Right cardiac atrium (tissue), 5 donors: ENCODE measurements at regions not wholly inside any gene's neighbourhood (a gene's known extent, or its start where the extent isn't known, plus 50 kb on each side); places are given as distances from the start of the nearest gene placed in this dataset.

Experiments
- ATAC-seq, 2 donors: fragments of 200-7000 bp; cut with Tn5 transposase; one replicate each; pipeline versions ENCODE4 v1.8.0 to v1.9.1; 2020; ENCODE audit warnings: moderate library complexity in 2 of 2, mild to moderate bottlenecking in 1 of 2
- DNase-seq, 3 donors: peaks; one replicate each; pipeline ENCODE4 v3.0.0-alpha.2; 2020
- H3K27ac ChIP-seq: one replicate; pipeline ENCODE4 v1.5.1; 2013; ENCODE audit warnings: mild to moderate bottlenecking, low read length, control low read depth, moderate library complexity
- H3K27me3 ChIP-seq: one replicate; pipeline ENCODE4 v1.6.1; 2013; ENCODE audit not compliant: control insufficient read depth, insufficient read depth
- H3K4me1 ChIP-seq: one replicate; pipeline ENCODE4 v1.6.1; 2013; ENCODE audit warnings: low read length; ENCODE audit not compliant: control insufficient read depth, insufficient read depth
- H3K4me3 ChIP-seq: one replicate; pipeline ENCODE4 v1.5.1; 2013; ENCODE audit warnings: low read length, control low read depth
- H3K9me3 ChIP-seq: one replicate; pipeline ENCODE4 v1.6.1; 2013; ENCODE audit warnings: low read length; ENCODE audit not compliant: control insufficient read depth
- WGBS: extraction: QIAGEN DNeasy Blood & Tissue Kit; methylation state at CpG from one replicate; pipeline ENCODE4 v1.1.7; 2013; 5-methylcytosine and 5-hydroxymethylcytosine counted together
- intact Hi-C, 4 donors: fragments of 100-400 bp; cut with DNase I; formaldehyde crosslinking; loops; one replicate each; pipeline versions ENCODE4 v1.11.0 to v1.14.0; 2022 to 2023
- donor health status: healthy with polysubstance abuse.
- donor health status: DM: no; HTN: yes; CAD: no.
- donor health status: DM: no; HTN: no; CAD: no.
- donor health status: DM: no; HTN: yes; CAD: no; lungs with severe emphysema.
- donor health status: DM: yes; HTN: yes; CAD: no.

- Histone ChIP-seq H3K27me3 (no peaks in the 10 kb centered on the region), H3K4me1 (no peaks in the 10 kb centered on the region), H3K4me3 (no peak overlapping the region), H3K9me3 (no peaks in the 10 kb centered on the region), H3K27ac (no peak overlapping the region)
- WGBS: 84% methylated on average over 4 of the region's 4 CpGs
- ATAC-seq (no peak), DNase-seq (no peak)
- intact Hi-C loops: no loop called here
These were observed 95.5 kb upstream of the TMEM45B start for GRCh38 chr11:129720156-129720555.

GRCh38 chr11:129720994-129721393 lies 94.7 kb upstream of the TMEM45B start:
- Histone ChIP-seq H3K4me1 (no peaks in the 10 kb centered on the region), H3K9me3 (no peaks in the 10 kb centered on the region), H3K4me3 (no peak overlapping the region), H3K27ac (no peak overlapping the region), H3K27me3 (no peaks in the 10 kb centered on the region)
- intact Hi-C loops: no loop called here
- WGBS: 86% methylated on average over 11 of the region's 11 CpGs
- DNase-seq (no peak), ATAC-seq (no peak)

- H3K27ac ChIP-seq: no peak overlapping the region
- intact Hi-C loops: no loop called here
- 71% methylated on average over 13 of the region's 13 CpGs for WGBS
- no peaks in the 10 kb centered on the region for H3K4me1 ChIP-seq
- ATAC-seq (no peak), DNase-seq (no peak)
- H3K9me3 ChIP-seq: no peaks in the 10 kb centered on the region
- no peaks in the 10 kb centered on the region for H3K27me3 ChIP-seq
- no peak overlapping the region for H3K4me3 ChIP-seq
These were observed 94.0 kb upstream of the TMEM45B start for GRCh38 chr11:129721685-129722084.

GRCh38 chr11:129722529-129722928 lies 93.1 kb upstream of the TMEM45B start:
- WGBS: 78% methylated on average over 6 of the region's 6 CpGs
- H3K9me3 ChIP-seq: no peaks in the 10 kb centered on the region

GRCh38 chr11:129723146-129723760 lies 92.4 kb upstream of the TMEM45B start:
- Histone ChIP-seq H3K9me3 (no peaks in the 10 kb centered on the region), H3K27me3 (no peaks in the 10 kb centered on the region), H3K27ac (no peak overlapping the region), H3K4me1 (no peaks in the 10 kb centered on the region), H3K4me3 (no peak overlapping the region)
- ATAC-seq: peak in 1 of 2 donors; percentile 21
- intact Hi-C loops: no loop called here
- no peak for DNase-seq
- WGBS: 63% methylated on average over 13 of the region's 13 CpGs

More at GRCh38 chr11:129722529-129722928, 93.1 kb upstream of the TMEM45B start:
- Histone ChIP-seq H3K27ac (no peak overlapping the region), H3K27me3 (no peaks in the 10 kb centered on the region), H3K4me1 (no peaks in the 10 kb centered on the region), H3K4me3 (no peak overlapping the region)
- intact Hi-C loops: no loop called here
- no peak for ATAC-seq
- no peak for DNase-seq

- Histone ChIP-seq H3K4me1 (no peaks in the 10 kb centered on the region), H3K9me3 (no peaks in the 10 kb centered on the region), H3K27ac (no peak overlapping the region), H3K27me3 (no peaks in the 10 kb centered on the region), H3K4me3 (no peak overlapping the region)
- ATAC-seq (peak in 1 of 2 donors; percentile 18), DNase-seq (no peak)
- 54% methylated on average over 11 of the region's 11 CpGs for WGBS
- intact Hi-C loops: no loop called here
These were observed 91.9 kb upstream of the TMEM45B start for GRCh38 chr11:129723761-129724162.

- Histone ChIP-seq H3K4me1 (no peaks in the 10 kb centered on the region), H3K27ac (no peak overlapping the region), H3K4me3 (no peak overlapping the region), H3K9me3 (no peaks in the 10 kb centered on the region), H3K27me3 (no peaks in the 10 kb centered on the region)
- 87% methylated on average over 5 of the region's 5 CpGs for WGBS
- intact Hi-C loops: no loop called here
- no peak for ATAC-seq
- no peak for DNase-seq
These were observed 90.8 kb upstream of the TMEM45B start for GRCh38 chr11:129724866-129725265.

- Histone ChIP-seq H3K27ac (no peak overlapping the region), H3K4me1 (no peaks in the 10 kb centered on the region), H3K4me3 (no peak overlapping the region), H3K27me3 (no peaks in the 10 kb centered on the region), H3K9me3 (no peaks in the 10 kb centered on the region)
- no peak for ATAC-seq
- intact Hi-C loops: no loop called here
- WGBS: 94% methylated on average over 7 of the region's 7 CpGs
- no peak for DNase-seq
These were observed 89.5 kb upstream of the TMEM45B start for GRCh38 chr11:129726179-129726578.

GRCh38 chr11:129728581-129728980 lies 87.1 kb upstream of the TMEM45B start:
- no peak overlapping the region for H3K27ac ChIP-seq
- DNase-seq (no peak), ATAC-seq (no peak)
- H3K4me1 ChIP-seq: no peaks in the 10 kb centered on the region
- intact Hi-C loops: no loop called here
- H3K9me3 ChIP-seq: no peaks in the 10 kb centered on the region
- H3K27me3 ChIP-seq: no peaks in the 10 kb centered on the region
- H3K4me3 ChIP-seq: no peak overlapping the region
- WGBS: 51% methylated on average over 7 of the region's 7 CpGs

- no peak for DNase-seq
- Histone ChIP-seq H3K27ac (no peak overlapping the region), H3K27me3 (no peaks in the 10 kb centered on the region), H3K4me3 (no peak overlapping the region), H3K4me1 (no peaks in the 10 kb centered on the region), H3K9me3 (no peaks in the 10 kb centered on the region)
- WGBS: 54% methylated on average over 5 of the region's 5 CpGs
- no peak for ATAC-seq
- intact Hi-C loops: no loop called here
These were observed 86.4 kb upstream of the TMEM45B start for GRCh38 chr11:129729216-129729615.

- DNase-seq: no peak
- Histone ChIP-seq H3K27me3 (no peaks in the 10 kb centered on the region), H3K27ac (no peak overlapping the region), H3K4me3 (no peak overlapping the region), H3K9me3 (no peaks in the 10 kb centered on the region), H3K4me1 (no peaks in the 10 kb centered on the region)
- intact Hi-C loops: no loop called here
- 91% methylated on average over 10 of the region's 10 CpGs for WGBS
- no peak for ATAC-seq
These were observed 85.8 kb upstream of the TMEM45B start for GRCh38 chr11:129729823-129730222.

- intact Hi-C loops: no loop called here
- DNase-seq (no peak), ATAC-seq (no peak)
- Histone ChIP-seq H3K27me3 (no peaks in the 10 kb centered on the region), H3K4me1 (no peaks in the 10 kb centered on the region), H3K9me3 (no peaks in the 10 kb centered on the region), H3K27ac (no peak overlapping the region), H3K4me3 (no peak overlapping the region)
- WGBS: 75% methylated on average over 8 of the region's 8 CpGs
These were observed 84.3 kb upstream of the TMEM45B start for GRCh38 chr11:129731316-129731715.
